HepG2 (cell line): ENCODE measurements at regions not wholly inside any gene's neighbourhood (a gene's known extent, or its start where the extent isn't known, plus 50 kb on each side); places are given as distances from the start of the nearest gene placed in this dataset.

Experiments used
- ATAC-seq: fragments of 200-7000 bp; cut with Tn5 transposase; 3 replicates; pipeline ENCODE4 v1.9.1; 2020; ENCODE audit warnings: mild to moderate bottlenecking, moderate library complexity
- BruUV-seq: library from RNA; stranded (reverse); fragments of 400-500 nt; replicated peaks from 2 replicates; lab custom pipeline; 2021; lab: Mats Ljungman, UMichigan
- CTCF ChIA-PET: fragments of 300-600 bp; formaldehyde crosslinking; extraction: SDS; loops from one replicate; lab custom pipeline; 2021; ENCODE audit warnings: low total read pairs, inconsistent platforms, low intra/inter-chr PET ratio; lab: Yijun Ruan, JAX
- POLR2A ChIA-PET: fragments of 350-600 bp; sonication (Branson Sonifier 250); formaldehyde crosslinking; loops from one replicate; lab custom pipeline; 2020; ENCODE audit warnings: antibody characterized with exemption, inconsistent platforms; lab: Yijun Ruan, JAX
- DNase-seq: peaks from one replicate; pipeline ENCODE4 v3.0.0-alpha.2; 2015; ENCODE audit warnings: low spot score
- FAIRE-seq: peaks from 3 replicates; lab custom pipeline; 2011; peaks lifted over from hg19 to GRCh38; lab: Jason Lieb, UNC
- H2AFZ ChIP-seq: one replicate; pipeline ENCODE4 v1.6.1; 2011; ENCODE audit warnings: low read length, inconsistent platforms
- H3K27ac ChIP-seq: fragments of 300-600 bp; 3 replicates; pipeline ENCODE4 v1.8.0; 2011; ENCODE audit warnings: mixed run types, mild to moderate bottlenecking, mixed read lengths, low read length, inconsistent platforms; ENCODE audit not compliant: insufficient read depth; ENCODE audit errors: extremely low read length
- H3K27me3 ChIP-seq, 2 experiments: fragments of 200-600 bp in 1 of 2; 2 replicates in 1 of 2; 3 replicates in 1 of 2; pipeline versions ENCODE4 v1.6.0 to v1.8.0; 2011; ENCODE audit warnings: low read length in 2 of 2, mild to moderate bottlenecking in 2 of 2, moderate library complexity in 2 of 2, inconsistent platforms in 1 of 2; ENCODE audit not compliant: insufficient read depth in 2 of 2, control insufficient read depth in 1 of 2
- H3K36me3 ChIP-seq, 2 experiments: fragments of 200-600 bp in 1 of 2; replicated peaks in 1 of 2; 2 replicates in 1 of 2; 3 replicates in 1 of 2; pipeline versions ENCODE4 v1.5.1 to v1.8.0; 2011; ENCODE audit warnings: low read length in 2 of 2, inconsistent platforms in 1 of 2; ENCODE audit not compliant: insufficient read depth in 2 of 2, control insufficient read depth in 1 of 2
- H3K4me1 ChIP-seq: 2 replicates; pipeline ENCODE4 v1.5.1; 2012; ENCODE audit warnings: low read length, inconsistent platforms; ENCODE audit not compliant: insufficient read depth
- H3K4me2 ChIP-seq: 2 replicates; pipeline ENCODE4 v1.6.0; 2011; ENCODE audit warnings: low read depth, low read length, inconsistent platforms
- H3K4me3 ChIP-seq, 3 experiments: fragments of 200-600 bp in 1 of 3; sonication (generic), shearing (Covaris generic) in 1 of 3; replicated peaks in 1 of 3; 2 replicates each; pipeline ENCODE4 v1.5.1; 2011 to 2016; ENCODE audit warnings: low read length in 3 of 3, inconsistent platforms in 2 of 3, low read depth in 2 of 3, mild to moderate bottlenecking in 2 of 3, control low read depth in 1 of 3, mixed read lengths in 1 of 3; ENCODE audit not compliant: insufficient read depth in 1 of 3
- H3K79me2 ChIP-seq: one replicate; pipeline ENCODE4 v1.6.1; 2011; ENCODE audit warnings: low read length, inconsistent platforms; ENCODE audit not compliant: insufficient read depth
- H3K9ac ChIP-seq: 2 replicates; pipeline ENCODE4 v1.6.0; 2011; ENCODE audit warnings: mild to moderate bottlenecking, low read depth, low read length, inconsistent platforms; ENCODE audit not compliant: insufficient read depth
- H3K9me3 ChIP-seq: 2 replicates; pipeline ENCODE4 v1.5.1; 2012; ENCODE audit warnings: mild to moderate bottlenecking, low read length
- H4K20me1 ChIP-seq: 2 replicates; pipeline ENCODE4 v1.6.0; 2011; ENCODE audit warnings: inconsistent platforms, mild to moderate bottlenecking, low read length, moderate library complexity; ENCODE audit not compliant: insufficient read depth
- E2F5 ChIP-seq: sonication (generic); formaldehyde crosslinking; conservative IDR thresholded peaks from 2 replicates; pipeline ENCODE4 v1.4.0; 2020; ENCODE audit warnings: missing genetic modification reagents
- PAWR ChIP-seq: sonication (generic); formaldehyde crosslinking; IDR thresholded peaks from 2 replicates; pipeline ENCODE4 v1.4.0; 2020; ENCODE audit warnings: missing genetic modification reagents, mild to moderate bottlenecking, borderline replicate concordance
- RFXANK ChIP-seq: IDR thresholded peaks from 2 replicates; pipeline ENCODE4 v1.6.1; 2016
- SIN3A ChIP-seq: IDR thresholded peaks from 2 replicates; pipeline ENCODE4 v1.6.1; 2011; ENCODE audit warnings: low read depth, mild to moderate bottlenecking, control low read depth, low read length, borderline replicate concordance
- ZFP41 ChIP-seq: sonication (generic); formaldehyde crosslinking; IDR thresholded peaks from 2 replicates; pipeline ENCODE4 v1.4.0; 2020; ENCODE audit warnings: mild to moderate bottlenecking, missing genetic modification reagents, borderline replicate concordance
- ZNF260 ChIP-seq: sonication (generic); formaldehyde crosslinking; IDR thresholded peaks from 2 replicates; pipeline ENCODE4 v1.4.0; 2020; ENCODE audit warnings: missing genetic modification reagents, low read depth, mild to moderate bottlenecking, borderline replicate concordance
- ZNF30 ChIP-seq: sonication (generic); formaldehyde crosslinking; IDR thresholded peaks from 2 replicates; pipeline ENCODE4 v1.5.0; 2020; ENCODE audit warnings: mild to moderate bottlenecking, missing genetic modification reagents
- ZNF570 ChIP-seq: sonication (generic); formaldehyde crosslinking; IDR thresholded peaks from 2 replicates; pipeline ENCODE4 v1.4.0; 2020; ENCODE audit warnings: mild to moderate bottlenecking, missing genetic modification reagents, borderline replicate concordance
- ZNF687 ChIP-seq: sonication (generic); formaldehyde crosslinking; IDR thresholded peaks from 2 replicates; pipeline ENCODE4 v1.5.1; 2020; ENCODE audit warnings: mild to moderate bottlenecking, missing genetic modification reagents, moderate library complexity
- WGBS: methylation state at CpG from one replicate; pipeline ENCODE4 v1.1.6; 2017; ENCODE audit warnings: low lambda C conversion rate; 5-methylcytosine and 5-hydroxymethylcytosine counted together
- in situ Hi-C: cut with HindIII; loops from 2 replicates; pipeline ENCODE4 v1.10.0; 2017; ENCODE audit warnings: low pct_unique_long_range_greater_than_20kb; ENCODE audit not compliant: extremely low pct_ligation_motif_present
- intact Hi-C: fragments of 100-400 bp; cut with micrococcal nuclease; formaldehyde crosslinking; loops from one replicate; pipeline ENCODE4 v1.10.0; 2022; ENCODE audit not compliant: unreplicated experiment

- Histone ChIP-seq H3K36me3 (no peaks in the 10 kb centered on the region), H3K4me2 (no peak overlapping the region), H4K20me1 (no peaks in the 10 kb centered on the region), H3K9ac (no peak overlapping the region), H3K27ac (no peak overlapping the region), H3K27me3 (peaks cover 3 to 38% of the 10 kb centered on the region in 2 experiments), H3K4me3 (no peak overlapping the region), H3K4me1 (no peaks in the 10 kb centered on the region), H3K9me3 (no peaks in the 10 kb centered on the region), H3K79me2 (no peaks in the 10 kb centered on the region), H2AFZ (no peak overlapping the region)
- DNase-seq (no peak), ATAC-seq (no peak), FAIRE-seq (no peak)
- ChIA-PET POLR2A (no interaction called here), CTCF (no interaction called here)
- WGBS = 6% methylated on average over 4 of the region's 5 CpGs
- BruUV-seq = no TSS peak
- 0 out of 2 replicates have a peak, but pooled peaks have one; percentile 4 for TF ChIP-seq ZNF687 (CRISPR knock-in tag)
- TF ChIP-seq SIN3A = no peak
- TF ChIP-seq ZNF30 (CRISPR knock-in tag) = no peak
- TF ChIP-seq E2F5 (CRISPR knock-in tag) = no peak
- TF ChIP-seq RFXANK = no peak
- TF ChIP-seq ZNF260 (CRISPR knock-in tag) = no peak
- TF ChIP-seq ZNF570 (CRISPR knock-in tag) = no peak
- TF ChIP-seq ZFP41 (CRISPR knock-in tag) = no peak
- no peak for TF ChIP-seq PAWR
- in situ Hi-C loops (no loop called here), intact Hi-C loops (no loop called here)
Observed at GRCh38 chr2:8028981-8029380, 652.9 kb upstream of the ID2 start.
